MM.1S (cell line): ENCODE measurements at regions not wholly inside any gene's neighbourhood (a gene's known extent, or its start where the extent isn't known, plus 50 kb on each side); places are given as distances from the start of the nearest gene placed in this dataset.

Experiments used
- CTCF ChIP-seq: fragments of 300-600 bp; sonication (generic); IDR thresholded peaks from 2 replicates; pipeline ENCODE4 v1.5.1; 2016; ENCODE audit warnings: antibody characterized with exemption, low read length, mixed read lengths
- EZH2 ChIP-seq: fragments of 300-600 bp; sonication (generic); optimal IDR thresholded peaks from 2 replicates; pipeline ENCODE3; 2017; ENCODE audit warnings: low read depth, mild to moderate bottlenecking, antibody characterized with exemption, low read length, mixed read lengths

GRCh38 chr10:108817584-108817983 is 1105.7 kb downstream of the XPNPEP1 start:
- no peak for TF ChIP-seq CTCF
- no peak for TF ChIP-seq EZH2
